Adrenal gland (tissue), 9 donors: ENCODE measurements at regions not wholly inside any gene's neighbourhood (a gene's known extent, or its start where the extent isn't known, plus 50 kb on each side); places are given as distances from the start of the nearest gene placed in this dataset.

ENCODE experiments used
- DNase-seq, 7 donors: peaks; one replicate each; pipeline ENCODE4 v3.0.0-alpha.2; 2019 to 2020
- H3K27ac ChIP-seq, 5 donors: fragments of 200-600 bp; sonication (generic) in 4 of 5; 1 replicate in 3 of 5; 2 replicates in 2 of 5; pipeline versions ENCODE4 v1.5.1 to v1.8.0; 2016 to 2020; ENCODE audit warnings: mild to moderate bottlenecking in 1 of 5
- H3K27me3 ChIP-seq: fragments of 200-600 bp; 2 replicates; pipeline ENCODE4 v1.8.0; 2021
- H3K36me3 ChIP-seq, 2 donors: fragments of 200-600 bp; replicated peaks in 1 of 2; 1 replicate in 1 of 2; 2 replicates in 1 of 2; pipeline versions ENCODE4 v1.5.1 to v1.8.0; 2018 to 2022
- H3K4me1 ChIP-seq, 2 donors: fragments of 200-600 bp; replicated peaks in 1 of 2; 1 replicate in 1 of 2; 2 replicates in 1 of 2; pipeline versions ENCODE4 v1.5.1 to v1.8.0; 2018 to 2021
- H3K4me3 ChIP-seq, 4 donors: fragments of 200-600 bp; sonication (generic) in 3 of 4; one replicate each; pipeline ENCODE4 v1.5.1; 2016 to 2018
- H3K9me3 ChIP-seq, 3 donors: fragments of 200-600 bp; sonication (generic) in 1 of 3; replicated peaks in 1 of 3; 1 replicate in 2 of 3; 2 replicates in 1 of 3; pipeline versions ENCODE4 v1.5.1 to v1.8.0; 2016 to 2021
- CTCF ChIP-seq, 6 experiments: fragments of 450-650 bp in 4 of 6; fragments of 200-600 bp in 2 of 6; sonication (generic) in 1 of 6; IDR thresholded peaks; 1 replicate in 5 of 6; 2 replicates in 1 of 6; pipeline versions ENCODE4 v1.5.1 to v1.8.0; 2016 to 2021; ENCODE audit warnings: antibody characterized with exemption in 6 of 6, mild to moderate bottlenecking in 2 of 6, moderate library complexity in 1 of 6
- POLR2A ChIP-seq, 2 donors: fragments of 450-650 bp; IDR thresholded peaks; one replicate each; pipeline ENCODE4 v1.6.1; 2017; ENCODE audit warnings: antibody characterized with exemption in 2 of 2, mild to moderate bottlenecking in 2 of 2, moderate library complexity in 1 of 2
- WGBS, 4 donors: extraction: QIAGEN DNeasy Blood & Tissue Kit in 2 of 4; methylation state at CpG; one replicate each; pipeline versions ENCODE4 v1.1.5 to v1.1.7; 2013 to 2017; 5-methylcytosine and 5-hydroxymethylcytosine counted together
- intact Hi-C, 2 donors: fragments of 100-400 bp; cut with DNase I; formaldehyde crosslinking; loops; one replicate each; pipeline versions ENCODE4 v1.14.1 to v1.15.0; 2022 to 2023
- donor health status: healthy with polysubstance abuse.
- donor health status: Bipolar disorder and iron deficiency.
- donor health status: DM: yes; HTN: yes; CAD: no.
- donor health status: DM: no; HTN: no; CAD: no.
- donor health status: DM: no; HTN: no; CAD: no.

GRCh38 chr2:51662187-51662586 is 630.3 kb upstream of the NRXN1 start:
- DNase-seq: no peak
- Histone ChIP-seq H3K4me3 (no peak overlapping the region), H3K4me1 (no peaks in the 10 kb centered on the region), H3K9me3 (no peaks in the 10 kb centered on the region), H3K36me3 (no peaks in the 10 kb centered on the region), H3K27ac (no peak overlapping the region), H3K27me3 (no peaks in the 10 kb centered on the region)
- TF ChIP-seq CTCF (IDR thresholded peaks at IDR 0.05): no peak
- no peak for TF ChIP-seq POLR2A (IDR thresholded peaks at IDR 0.05)
- intact Hi-C loops: no loop called here
- WGBS, 4 donors: 55 to 68% (median 57%) methylated on average over 5 of the region's 5 CpGs

- Histone ChIP-seq H3K27ac (no peak overlapping the region), H3K4me3 (no peak overlapping the region), H3K4me1 (no peaks in the 10 kb centered on the region), H3K36me3 (no peaks in the 10 kb centered on the region), H3K9me3 (no peaks in the 10 kb centered on the region), H3K27me3 (no peaks in the 10 kb centered on the region)
- intact Hi-C loops: no loop called here
- WGBS, 4 donors: 84 to 87% (median 85%) methylated on average over 4 of the region's 4 CpGs
- TF ChIP-seq CTCF (IDR thresholded peaks at IDR 0.05): no peak
- TF ChIP-seq POLR2A (IDR thresholded peaks at IDR 0.05): no peak
- DNase-seq: no peak
Observed at GRCh38 chr2:51657849-51658248, 625.9 kb upstream of the NRXN1 start.

- intact Hi-C loops: no loop called here
- Histone ChIP-seq H3K4me3 (no peak overlapping the region), H3K27ac (no peak overlapping the region), H3K4me1 (no peaks in the 10 kb centered on the region), H3K9me3 (no peaks in the 10 kb centered on the region), H3K36me3 (no peaks in the 10 kb centered on the region), H3K27me3 (no peaks in the 10 kb centered on the region)
- TF ChIP-seq POLR2A (IDR thresholded peaks at IDR 0.05) (no peak), CTCF (IDR thresholded peaks at IDR 0.05) (no peak)
- no peak for DNase-seq
Observed at GRCh38 chr2:51650769-51651168, 618.8 kb upstream of the NRXN1 start.

GRCh38 chr2:51649366-51649765 is 617.4 kb upstream of the NRXN1 start:
- Histone ChIP-seq H3K9me3 (no peaks in the 10 kb centered on the region), H3K36me3 (no peaks in the 10 kb centered on the region), H3K27ac (no peak overlapping the region), H3K27me3 (no peaks in the 10 kb centered on the region), H3K4me1 (no peaks in the 10 kb centered on the region), H3K4me3 (no peak overlapping the region)
- TF ChIP-seq POLR2A (IDR thresholded peaks at IDR 0.05): no peak
- TF ChIP-seq CTCF (IDR thresholded peaks at IDR 0.05): no peak
- no peak for DNase-seq
- WGBS, 4 donors: 70 to 85% (median 79%) methylated on average over 1 of the region's 1 CpG
- intact Hi-C loops: no loop called here
